NCI-H1694 (cell line): ENCODE measurements at regions not wholly inside any gene's neighbourhood (a gene's known extent, or its start where the extent isn't known, plus 50 kb on each side); places are given as distances from the start of the nearest gene placed in this dataset.

Experiments
- DNase-seq: peaks from one replicate; lab custom pipeline; 2025; lab: John Stamatoyannopoulos, UW

DNA sequence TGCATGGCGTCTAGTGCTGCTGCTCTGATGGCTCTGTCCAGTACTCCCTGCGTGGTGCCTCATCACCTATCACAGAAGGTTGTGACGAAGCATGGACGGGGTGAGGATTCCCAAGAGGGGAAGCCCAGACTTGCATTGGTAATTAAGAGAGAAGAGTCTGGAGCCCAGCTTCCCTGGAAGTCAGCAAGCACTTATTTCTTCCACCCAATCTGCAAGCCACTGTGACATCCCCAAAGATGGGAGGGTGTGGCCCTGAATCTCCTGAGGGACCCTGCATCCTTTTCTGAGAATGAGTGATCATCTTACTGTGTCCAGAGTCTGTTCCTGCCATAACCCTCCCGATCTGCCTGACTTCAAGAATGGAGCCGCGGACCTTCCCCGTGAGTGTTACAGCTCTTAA, 166.7 kb downstream of the PTPN20 start:
- DNase-seq = no peak

DNA sequence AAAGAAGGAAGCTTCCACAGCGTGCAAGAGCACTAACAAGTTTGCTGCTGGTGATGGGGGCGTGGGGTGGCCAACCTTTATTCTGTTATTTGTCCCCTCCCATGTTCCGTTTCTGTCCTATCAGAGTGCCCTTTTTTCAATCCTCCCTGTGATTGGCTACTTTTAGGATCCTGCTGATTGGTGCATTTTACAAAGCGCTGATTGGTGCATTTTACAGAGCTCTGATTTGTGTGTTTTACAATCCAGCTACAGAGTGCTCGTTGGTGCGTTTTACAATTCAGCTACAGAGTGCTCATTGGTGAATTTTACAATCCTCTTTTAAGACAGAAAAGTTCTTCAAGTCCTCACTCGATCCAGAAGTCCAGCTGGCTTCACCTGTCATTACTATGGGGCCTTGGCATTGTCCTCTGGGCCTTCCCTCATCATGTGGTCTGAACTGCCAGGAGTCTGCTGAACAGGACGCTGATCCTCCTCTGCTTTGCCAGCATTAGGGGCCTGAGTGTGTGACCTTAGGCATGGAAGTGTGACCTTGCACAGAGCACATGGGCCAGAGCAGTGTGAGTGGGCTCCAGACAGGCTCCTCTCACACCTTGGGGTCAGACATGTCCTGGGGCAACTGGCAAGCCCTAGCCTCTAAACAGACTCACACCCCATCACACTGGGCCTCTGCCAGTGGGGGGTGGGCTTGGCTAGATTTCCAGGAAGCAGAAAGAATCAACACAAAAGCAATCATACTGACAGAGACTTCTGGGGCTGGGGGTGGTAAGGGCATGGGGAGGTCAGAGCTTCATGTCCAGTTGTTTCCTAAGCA, 167.4 kb downstream of the PTPN20 start:
- DNase-seq = no peak

DNA sequence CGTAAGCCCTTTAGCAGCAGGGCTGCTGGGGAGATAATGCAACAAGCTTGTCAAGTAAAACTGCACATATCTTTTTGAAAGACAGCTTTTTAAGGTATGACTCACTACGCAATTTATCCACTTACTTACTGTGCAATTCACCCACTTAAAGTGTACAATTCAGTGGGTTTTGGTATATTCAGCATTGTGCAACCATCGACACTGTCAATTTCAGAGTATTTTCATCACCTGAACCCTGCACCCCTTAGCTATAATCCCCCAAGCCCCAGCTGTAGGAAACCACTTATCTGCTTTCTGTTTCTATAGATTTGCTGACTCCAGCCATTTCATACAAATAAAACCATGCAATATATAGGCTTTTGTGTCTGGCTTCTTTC, 168.0 kb downstream of the PTPN20 start:
- no peak for DNase-seq

DNA sequence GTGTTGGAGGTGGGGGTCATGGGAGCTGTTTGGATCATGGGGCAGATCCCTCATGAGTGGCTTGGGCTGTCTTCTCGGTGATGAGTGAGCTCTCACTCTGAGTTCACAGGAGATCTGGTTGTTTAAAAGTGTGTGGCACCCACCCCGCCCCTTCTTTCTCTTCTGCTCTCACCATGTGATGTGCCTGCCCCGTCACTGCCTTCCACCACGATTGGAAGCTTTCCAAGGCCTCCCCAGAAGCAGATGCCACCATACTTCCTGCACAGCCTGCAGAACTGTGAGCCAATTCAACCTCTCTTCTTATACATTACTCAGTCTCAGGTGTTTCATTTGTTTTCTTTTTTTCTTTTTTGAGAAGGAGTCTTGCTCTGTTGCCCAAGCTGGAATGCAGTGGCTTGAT, 170.0 kb downstream of the PTPN20 start:
- DNase-seq = no peak

DNA sequence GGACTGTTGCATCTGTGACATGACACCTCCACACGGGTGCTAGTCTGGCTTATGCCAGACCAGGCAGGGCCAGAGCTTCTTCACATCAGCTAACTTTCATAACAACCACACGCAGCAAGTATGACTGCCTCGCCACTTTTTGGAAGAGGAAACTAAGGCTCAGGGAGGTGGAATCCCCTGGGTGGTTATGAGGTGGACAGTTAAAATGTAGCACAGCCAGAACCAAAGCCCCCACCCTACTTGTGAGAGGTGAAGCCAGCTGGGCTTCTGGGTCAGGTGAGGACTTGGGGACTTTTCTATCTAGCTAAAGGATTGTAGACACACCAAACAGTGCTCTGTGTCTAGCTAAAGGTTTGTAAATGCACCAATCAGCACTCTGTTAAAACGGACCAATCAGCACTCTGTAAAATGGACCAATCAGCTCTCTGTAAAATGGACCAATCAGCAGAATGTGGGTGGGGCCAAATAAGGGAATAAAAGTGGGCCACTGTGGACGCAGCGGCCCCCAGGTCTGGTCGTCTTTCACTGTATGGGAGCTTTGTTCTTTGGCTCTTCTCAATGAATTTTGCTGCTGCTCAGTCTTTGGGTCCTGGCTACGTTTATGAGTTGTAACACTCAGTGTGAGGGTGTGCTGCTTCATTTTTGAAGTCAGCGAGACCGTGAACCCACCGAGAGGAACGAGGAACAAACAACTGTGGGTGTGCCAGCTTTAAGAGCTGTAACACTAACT, 171.0 kb downstream of the PTPN20 start:
- no peak for DNase-seq

DNA sequence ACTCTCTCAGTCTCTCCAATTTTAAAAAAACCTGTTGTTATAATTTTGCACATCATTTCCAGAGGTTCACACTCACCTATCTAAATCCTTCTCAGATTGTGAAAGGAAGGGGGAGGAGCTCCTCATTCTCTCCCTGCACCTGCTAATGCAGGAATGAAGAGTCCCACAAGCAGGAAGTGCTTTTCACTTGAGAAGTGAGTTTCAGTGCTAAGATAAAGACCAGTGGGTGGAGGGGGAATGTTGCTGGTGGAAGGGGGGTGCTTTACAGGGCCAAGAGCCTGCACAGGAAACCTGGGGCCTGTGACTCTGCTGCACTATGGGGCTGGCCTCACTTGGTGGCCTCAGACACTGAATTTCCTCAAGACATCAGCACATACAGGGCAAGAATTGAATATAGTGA, 176.4 kb downstream of the PTPN20 start:
- no peak for DNase-seq

DNA sequence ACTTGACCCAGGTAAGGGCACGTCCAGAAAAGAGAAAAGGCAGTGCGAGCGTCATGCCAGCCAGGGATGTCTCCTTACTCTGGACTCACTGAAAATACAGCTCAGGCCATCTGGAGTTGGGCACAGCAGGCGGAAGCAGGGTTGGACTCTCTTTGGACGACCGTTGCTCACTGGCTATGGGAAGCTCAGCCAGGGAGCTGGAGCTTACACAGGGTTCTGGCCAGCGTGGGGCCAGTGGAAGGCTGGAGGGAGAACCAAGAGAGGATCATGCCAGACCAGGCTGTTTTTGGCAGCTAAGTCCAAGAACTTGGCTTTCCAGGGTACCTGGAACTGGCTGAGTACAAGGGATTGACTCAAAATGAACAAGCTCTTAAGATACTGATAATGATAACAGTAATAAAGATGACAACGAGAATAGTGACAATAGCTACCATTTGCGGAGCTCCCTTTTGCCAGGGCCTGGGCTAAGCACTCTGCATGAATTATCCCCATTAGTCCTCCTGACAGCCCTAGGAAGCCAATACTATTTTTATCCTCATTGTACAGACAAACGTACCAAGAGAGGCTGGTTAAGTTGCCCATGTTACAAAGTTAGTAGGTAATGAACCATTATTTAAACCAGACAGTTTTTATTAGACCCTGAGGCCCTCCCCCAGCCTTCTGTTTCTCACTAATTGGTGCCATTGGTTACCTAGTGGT, 177.6 kb downstream of the PTPN20 start:
- DNase-seq = no peak

DNA sequence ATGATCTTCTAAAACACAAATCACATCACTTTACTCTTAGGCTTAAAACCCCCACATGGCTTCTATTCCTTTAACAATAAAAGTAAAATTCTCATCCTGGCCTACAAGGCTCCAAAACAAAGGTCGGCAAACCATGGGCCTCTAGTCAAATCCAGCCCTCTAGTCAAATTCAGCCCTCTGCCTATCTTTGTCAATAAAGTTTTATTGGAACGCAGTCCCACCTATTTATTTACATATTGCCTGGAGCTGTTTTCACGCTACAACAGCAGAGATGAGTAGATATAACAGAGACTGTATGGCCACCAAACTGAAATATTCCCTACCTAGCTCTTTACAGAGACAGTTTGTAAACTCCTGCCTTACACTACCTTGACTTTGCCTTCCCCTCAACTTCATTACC, 178.8 kb downstream of the PTPN20 start:
- no peak for DNase-seq

DNA sequence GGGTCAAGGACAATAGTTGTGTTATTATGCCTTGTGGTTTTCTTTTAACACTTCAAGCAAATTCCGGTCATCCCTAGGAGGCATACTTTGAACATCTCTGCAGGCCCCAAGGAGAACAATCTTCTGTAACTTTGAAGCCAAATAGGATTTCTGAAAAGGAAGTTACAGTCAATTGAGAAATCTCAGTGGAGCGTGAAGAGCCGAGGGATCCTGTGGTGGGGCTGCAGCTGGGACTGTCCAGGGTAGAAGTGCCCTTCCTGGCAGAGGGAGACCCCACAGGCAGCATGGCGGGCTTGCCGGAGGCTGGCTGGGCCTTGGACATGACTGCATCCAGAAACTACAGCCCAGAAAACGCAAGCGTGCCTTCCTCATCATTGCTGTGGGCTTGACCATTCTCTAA, 179.7 kb downstream of the PTPN20 start:
- DNase-seq = no peak

DNA sequence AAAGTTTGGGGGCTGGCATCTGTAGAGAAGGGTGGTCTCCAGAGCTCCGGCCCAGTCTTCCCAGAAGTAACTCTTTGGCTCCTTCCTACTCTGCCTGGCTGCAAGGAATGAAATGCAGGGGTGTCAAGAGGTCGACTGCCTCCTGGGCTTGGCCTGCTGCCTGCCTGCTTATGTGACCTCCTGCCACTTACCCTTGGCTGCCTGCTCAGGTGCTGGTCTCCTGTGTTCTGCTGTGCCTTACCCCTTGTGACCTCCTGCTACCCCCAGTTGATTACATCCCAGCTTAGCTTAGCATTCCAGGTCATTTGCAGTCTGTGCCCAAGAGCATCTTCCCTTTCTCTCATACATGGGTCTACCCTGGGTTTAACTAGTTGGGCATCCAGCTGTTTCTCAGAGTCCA, 180.2 kb downstream of the PTPN20 start:
- DNase-seq = no peak

DNA sequence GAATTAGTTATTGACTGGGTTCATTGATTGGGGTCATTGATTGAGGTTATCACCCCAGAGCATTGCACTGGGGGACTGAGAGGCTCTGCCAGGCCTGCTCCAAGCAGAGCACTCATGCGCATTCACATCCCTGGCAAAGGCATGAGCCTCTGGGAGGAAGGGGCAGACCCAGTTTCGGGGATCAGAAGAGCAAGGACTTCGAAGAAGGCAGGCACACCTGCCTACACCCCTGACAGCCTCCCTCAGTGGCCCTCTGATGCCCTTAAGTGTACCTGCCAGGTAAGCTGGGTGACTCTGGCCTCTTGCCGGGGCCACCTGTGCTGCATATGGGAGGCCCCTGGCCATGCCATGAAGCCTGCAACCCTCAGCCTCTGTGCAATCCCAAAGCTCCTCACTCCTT, 181.1 kb downstream of the PTPN20 start:
- no peak for DNase-seq

DNA sequence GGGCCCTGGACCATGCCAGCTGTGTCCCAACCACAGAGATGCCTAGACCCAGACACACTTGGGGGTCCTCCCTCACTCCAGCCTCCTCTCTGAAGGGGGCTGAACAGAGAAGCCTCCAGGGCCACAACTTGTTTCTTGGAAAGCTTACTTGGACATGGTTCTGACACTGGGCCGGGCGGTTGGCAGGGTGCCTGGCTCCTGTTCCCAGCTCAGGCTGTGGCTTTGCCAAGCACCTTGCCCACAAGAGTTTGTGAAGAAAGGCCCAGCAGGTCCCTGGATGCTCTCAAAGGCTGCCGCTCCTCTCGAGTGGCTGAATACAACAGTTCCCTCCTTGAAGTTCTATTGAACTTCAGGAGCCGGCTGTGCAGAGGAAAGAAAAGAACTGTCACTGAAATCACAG, 181.6 kb downstream of the PTPN20 start:
- no peak for DNase-seq

DNA sequence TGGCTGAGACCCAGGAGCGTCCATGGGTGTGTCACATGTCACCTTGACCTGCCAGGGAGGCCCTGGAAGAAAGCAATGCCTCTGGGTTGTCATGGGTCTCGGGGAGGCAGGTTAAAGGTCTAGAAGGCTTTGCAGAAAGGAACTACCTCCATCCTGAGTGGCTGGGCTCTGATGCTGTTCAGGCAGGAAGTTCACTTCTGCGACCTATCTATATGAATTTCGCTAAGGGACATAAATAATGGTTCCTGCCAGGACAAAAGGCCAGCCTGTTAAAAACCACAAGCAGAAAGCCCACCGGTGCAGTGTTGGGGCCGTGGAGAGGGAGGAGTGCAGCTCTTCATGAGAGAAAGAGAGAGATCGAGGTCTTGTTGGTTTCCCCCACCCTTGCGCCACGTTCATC, 182.9 kb downstream of the PTPN20 start:
- DNase-seq = no peak

DNA sequence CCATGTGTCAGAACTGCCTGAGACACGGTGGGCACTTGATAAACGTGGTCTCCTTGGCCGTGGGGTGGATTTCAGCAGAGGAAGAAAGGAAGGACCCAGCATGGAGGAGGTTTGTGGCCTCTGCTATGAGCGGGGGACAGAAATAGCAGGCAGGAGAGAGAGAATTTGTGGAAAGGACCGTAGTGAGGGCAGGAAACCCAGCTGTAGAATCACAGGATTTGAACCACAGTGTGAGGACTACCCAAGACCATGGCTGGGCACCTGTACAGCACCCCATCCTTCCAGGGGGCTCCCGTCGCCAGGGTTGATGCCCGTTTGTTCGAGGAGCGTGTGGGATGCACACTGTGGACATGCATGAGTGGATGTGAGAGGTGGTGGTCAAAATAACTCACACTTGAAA, 183.4 kb downstream of the PTPN20 start:
- no peak for DNase-seq

DNA sequence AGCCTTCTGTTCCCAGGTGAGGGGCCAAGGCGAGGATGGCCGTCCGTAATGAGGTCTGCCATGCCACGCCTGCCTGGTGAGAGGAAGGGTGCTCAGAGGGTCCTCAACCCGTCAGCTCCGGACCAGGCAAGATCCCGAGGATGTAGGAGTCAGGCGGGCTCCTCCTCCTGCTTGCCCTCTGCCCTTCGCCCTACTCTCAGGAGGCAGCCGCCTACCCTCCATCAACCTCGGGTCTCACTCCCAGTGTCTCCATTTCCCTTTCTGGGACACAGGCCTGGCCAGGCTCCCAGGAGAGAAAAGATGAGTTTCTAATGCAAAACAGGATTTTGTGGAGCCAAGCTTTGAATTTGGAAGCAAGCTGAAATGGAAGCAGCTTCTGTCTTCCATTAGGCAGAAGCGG, 184.0 kb downstream of the PTPN20 start:
- no peak for DNase-seq

DNA sequence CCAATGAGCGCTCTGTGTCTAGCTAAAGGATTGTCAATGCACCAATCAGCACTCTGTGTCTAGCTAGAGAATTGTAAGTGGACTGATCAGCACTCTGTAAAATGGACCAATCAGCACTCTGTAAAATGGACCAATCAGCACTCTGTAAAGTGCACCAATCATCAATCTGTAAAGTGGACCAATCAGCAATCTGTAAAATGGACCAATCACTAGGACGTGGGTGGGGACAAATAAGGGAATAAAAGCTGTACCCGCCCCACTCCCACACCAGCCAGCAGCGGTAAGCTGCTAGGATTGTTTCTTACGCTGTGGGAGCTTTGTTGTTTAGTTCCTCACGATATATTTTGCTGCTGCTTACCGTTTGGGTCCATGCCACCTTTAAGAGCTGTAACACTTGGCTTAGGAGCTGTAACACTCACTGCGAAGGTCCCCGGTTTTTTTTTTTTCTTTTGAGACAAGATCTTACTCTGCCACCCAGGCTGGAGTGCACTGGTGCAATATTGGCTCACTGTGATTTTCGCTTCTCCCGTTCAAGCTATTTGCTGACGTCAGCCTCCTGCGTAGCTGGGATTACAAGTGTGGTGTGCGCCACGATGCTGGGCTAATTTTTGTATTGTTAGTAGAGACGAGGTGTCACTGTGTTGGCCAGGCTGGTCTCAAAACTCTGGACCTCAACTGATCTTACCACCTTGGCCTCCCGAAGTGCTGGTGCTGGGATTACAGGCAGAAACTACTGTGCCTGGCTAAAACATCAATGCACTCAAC, 184.8 kb downstream of the PTPN20 start:
- DNase-seq = no peak

DNA sequence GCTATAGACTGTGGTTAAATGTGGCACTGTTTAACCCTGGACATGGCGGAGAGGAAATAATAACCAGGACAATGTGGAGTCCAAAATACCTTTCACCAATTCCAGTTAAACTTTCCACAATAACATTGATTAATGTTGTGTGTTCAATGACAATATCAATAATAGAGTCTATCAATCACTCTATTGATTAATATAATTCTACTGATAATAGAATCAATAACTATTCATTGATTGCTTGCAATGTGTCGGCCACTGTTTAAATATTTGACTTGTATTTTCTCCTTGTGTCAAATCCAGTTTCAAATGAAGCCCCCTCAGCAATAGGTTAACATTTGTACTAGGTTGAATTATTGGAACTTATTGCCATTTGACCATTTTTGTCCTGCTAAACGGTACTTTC, 187.0 kb downstream of the PTPN20 start:
- no peak for DNase-seq

DNA sequence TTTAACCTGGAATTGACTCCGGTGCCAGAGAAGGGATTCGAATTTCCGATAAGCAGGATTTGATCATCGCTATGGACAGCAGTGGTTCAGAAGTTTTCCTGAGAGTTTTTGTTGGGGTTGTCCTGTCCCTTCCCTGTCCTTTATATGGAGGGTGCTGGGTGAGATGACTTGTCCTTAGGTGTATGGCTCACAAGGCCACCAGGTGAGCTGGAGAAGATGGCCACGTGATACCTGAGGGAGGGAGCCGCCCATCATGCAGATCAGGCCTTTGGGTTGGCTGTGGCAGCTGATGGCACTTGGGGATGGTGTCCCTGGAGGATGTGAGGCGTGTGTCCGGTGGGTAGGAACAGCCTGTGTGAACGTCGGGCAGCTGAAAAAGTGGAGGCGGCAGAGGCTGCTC, 187.7 kb downstream of the PTPN20 start:
- DNase-seq = no peak

DNA sequence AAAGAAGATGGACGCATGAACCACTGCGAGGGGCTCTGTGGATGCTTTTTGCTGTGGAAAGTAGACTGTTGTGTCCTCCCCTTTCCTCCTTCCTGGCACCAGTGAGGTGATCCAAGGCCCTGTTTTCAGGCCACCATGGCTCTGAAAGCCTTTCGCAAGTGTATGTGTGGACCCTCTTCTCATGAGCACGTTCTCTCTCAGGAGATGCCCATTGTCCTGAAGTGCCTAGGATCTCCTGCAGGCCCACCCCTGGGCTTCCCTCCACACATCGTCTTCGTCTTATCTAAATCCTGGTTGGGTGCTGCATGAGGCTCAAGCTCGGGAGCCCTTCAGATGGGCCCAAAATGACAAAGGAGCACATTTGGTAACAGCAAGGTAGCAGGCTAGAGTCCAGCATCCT, 188.2 kb downstream of the PTPN20 start:
- DNase-seq = no peak

DNA sequence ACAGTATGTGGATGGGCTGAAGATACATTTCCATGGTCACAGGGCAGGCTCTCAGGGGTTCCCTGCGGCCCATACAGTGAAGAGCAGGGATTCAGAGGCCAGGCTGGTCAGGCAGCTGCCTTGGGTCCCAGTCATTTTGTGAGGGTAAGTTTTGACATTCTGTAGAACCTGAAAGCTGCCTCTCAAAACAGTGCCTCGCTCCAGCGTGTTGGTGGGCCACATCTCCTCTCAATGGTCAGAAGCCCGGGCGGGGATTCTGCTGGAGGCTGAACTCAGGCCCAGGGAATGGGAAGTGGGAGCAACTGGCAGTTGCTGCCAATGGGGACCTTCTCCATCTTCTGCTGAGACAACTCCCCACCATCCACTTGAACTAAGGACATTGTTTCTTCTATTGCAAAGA, 190.0 kb downstream of the PTPN20 start:
- no peak for DNase-seq

DNA sequence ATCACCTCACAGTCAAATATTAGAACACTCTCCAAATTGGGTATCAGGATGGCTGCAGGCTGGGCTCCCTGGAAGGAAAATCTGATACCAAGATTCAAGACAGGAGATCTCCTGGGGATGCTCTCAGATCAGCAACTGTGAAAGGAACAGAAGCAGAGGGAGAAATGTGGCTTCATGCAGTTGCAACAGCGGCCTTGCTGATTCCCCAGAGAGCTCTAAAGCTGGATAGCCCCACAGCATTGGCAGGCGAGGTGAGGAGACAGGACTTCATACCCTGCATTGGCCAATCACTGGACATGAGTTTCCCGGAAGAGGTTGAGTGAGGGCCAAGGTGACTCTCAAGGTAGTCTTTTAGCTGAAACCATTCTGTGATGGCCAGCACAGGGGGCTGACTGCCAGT, 190.6 kb downstream of the PTPN20 start:
- DNase-seq = no peak

DNA sequence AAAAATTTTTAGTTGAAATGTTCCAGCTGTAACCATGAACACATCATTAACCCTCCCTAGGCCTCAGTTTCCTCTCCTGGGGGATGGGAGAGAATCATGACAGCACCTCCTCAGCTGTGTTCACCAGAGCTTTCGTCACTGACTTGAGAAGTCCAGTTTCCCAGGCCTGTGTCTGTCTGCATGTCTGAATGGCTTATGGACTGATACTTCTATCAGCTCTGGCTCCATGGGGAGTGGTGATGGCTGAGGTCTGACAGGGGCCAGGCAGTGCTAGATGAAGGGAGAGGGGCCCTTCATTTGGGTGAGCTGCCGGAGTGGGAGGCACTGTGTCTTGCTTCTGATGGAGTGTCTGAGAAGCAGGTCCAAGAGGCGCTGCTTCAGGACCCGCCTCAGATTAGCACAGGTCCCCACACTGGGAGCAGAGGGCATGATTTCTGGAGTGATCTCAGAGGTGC, 192.9 kb downstream of the PTPN20 start:
- DNase-seq = no peak
